ENCODE measurements at regions not wholly inside any gene's neighbourhood (a gene's known extent, or its start where the extent isn't known, plus 50 kb on each side); places are given as distances from the start of the nearest gene placed in this dataset.
"Not testable (repeated sequence)": the region's sequence is repeated elsewhere in the genome, so short reads cannot be mapped to it uniquely, and the experiment has no call there.

DNA sequence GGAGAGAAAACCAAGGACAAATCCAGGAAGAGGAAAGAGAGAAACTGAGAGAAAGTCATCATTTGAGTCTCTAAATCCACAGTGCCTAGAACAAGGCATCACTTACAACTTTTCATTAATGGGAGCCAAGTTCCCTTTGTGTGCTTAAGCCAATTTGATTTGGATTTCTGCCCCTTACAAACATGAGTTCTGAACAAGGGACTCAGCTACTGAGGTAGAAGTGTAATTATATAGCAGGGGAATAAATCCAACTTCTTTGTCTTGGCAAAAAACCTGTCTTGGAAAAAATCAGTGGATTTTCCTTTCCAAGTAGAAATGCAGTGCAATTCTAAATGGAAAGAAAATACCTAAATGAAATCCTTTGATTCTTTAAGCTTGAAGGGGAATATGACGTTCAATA is 307.2 kb upstream of the CNTN3 start:
- Histone ChIP-seq H3K4me2 (no peak overlapping the region), H3K9me3 (replicated peaks in 1 of 11) (no peaks in the 10 kb centered on the region), H3K4me1 (no peaks in the 10 kb centered on the region), H3K4me3 (no peak overlapping the region), H3K27me3 (no peaks in the 10 kb centered on the region), H3K27ac (no peak overlapping the region), H4K20me1 (no peaks in the 10 kb centered on the region), H3K36me3 (no peaks in the 10 kb centered on the region), H3K9ac (no peak overlapping the region)
- no peak for TF ChIP-seq Cebpa-rat (IDR thresholded peaks at IDR 0.05)

DNA sequence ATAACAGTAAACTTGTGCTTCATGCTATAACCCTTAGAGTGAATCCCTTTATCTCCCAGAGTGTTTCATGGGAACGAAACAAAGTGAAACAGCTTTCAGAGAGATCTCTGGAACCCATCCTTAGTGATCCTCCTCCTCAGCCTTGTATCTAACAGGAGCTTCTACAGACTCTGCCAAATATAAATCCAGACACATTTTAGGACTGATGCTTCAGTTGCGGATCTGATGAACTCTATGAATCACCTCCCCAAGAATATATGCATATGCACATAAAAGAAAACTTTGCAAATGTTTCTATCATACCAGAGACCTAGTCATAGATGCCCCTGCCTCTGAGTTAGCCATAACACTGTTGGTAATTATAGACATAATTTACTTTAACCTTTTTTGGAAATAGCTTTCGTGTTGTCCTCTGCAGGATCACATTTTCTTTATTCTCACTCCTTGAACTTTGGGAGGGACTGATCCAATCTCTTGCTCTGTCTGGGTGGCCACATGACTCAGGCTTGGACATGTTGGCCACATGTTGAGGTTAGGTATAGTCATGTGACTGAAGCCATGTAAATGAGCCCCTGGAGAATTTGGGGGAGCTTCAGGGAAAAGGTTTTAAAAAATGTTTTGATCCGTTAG is 306.4 kb upstream of the CNTN3 start:
- Histone ChIP-seq H3K27ac (no peak overlapping the region), H3K9ac (no peak overlapping the region), H3K9me3 (replicated peaks in 1 of 11) (no peaks in the 10 kb centered on the region), H3K4me3 (no peak overlapping the region), H4K20me1 (no peaks in the 10 kb centered on the region), H3K4me2 (no peak overlapping the region), H3K27me3 (no peaks in the 10 kb centered on the region), H3K4me1 (no peaks in the 10 kb centered on the region), H3K36me3 (no peaks in the 10 kb centered on the region)
- TF ChIP-seq Cebpa-rat (IDR thresholded peaks at IDR 0.05), result no peak

DNA sequence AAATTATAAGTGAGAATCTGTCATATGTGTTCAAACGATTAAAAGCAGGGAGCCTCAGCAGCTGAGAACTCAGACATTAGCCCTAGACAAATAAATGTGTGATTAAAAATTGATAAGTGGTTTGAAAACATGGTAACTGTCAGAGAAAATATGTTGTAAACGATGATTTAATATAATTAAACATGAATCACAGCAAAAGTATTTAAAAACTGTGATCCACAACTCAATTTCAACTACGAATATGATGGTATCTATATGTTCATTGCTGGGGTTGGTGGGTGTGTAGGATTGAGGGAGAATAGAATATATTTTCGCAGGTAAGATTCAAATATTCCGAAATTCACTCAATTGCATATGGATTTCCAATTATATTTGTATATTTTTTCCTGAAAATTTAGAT is 302.2 kb upstream of the CNTN3 start:
- Histone ChIP-seq H3K9me3 (replicated peaks in 1 of 11) (no peaks in the 10 kb centered on the region), H4K20me1 (no peaks in the 10 kb centered on the region), H3K27me3 (no peaks in the 10 kb centered on the region), H3K4me1 (no peaks in the 10 kb centered on the region), H3K36me3 (no peaks in the 10 kb centered on the region), H3K27ac (no peak overlapping the region), H3K4me3 (no peak overlapping the region), H3K4me2 (no peak overlapping the region), H3K9ac (no peak overlapping the region)
- no peak for TF ChIP-seq Cebpa-rat (IDR thresholded peaks at IDR 0.05)

DNA sequence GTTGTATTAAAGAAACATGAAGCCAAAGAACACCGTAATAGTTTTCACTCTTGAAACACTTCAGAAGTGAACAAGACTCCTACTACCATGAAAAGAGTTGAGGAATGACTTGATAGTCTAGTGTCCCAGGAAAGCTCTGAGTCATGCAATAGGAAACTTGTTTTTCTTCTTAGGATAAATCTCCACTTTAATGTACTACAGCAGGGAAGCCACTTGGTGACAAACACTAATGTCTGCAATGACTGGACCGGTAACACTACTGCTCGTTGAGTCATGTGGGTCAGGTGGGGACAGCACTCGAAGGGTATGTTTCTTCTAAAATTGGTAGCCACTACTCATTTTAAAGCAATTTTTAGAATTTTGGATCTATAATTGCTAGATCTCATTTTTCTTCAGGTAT is 291.7 kb upstream of the CNTN3 start:
- H3K27ac ChIP-seq, result no peak overlapping the region
- no peaks in the 10 kb centered on the region for H3K4me1 ChIP-seq
- H3K27me3 ChIP-seq, result no peaks in the 10 kb centered on the region
- no peak overlapping the region for H3K4me3 ChIP-seq
- no peak overlapping the region for H3K4me2 ChIP-seq
- H3K36me3 ChIP-seq, result no peaks in the 10 kb centered on the region
- H3K9ac ChIP-seq, result no peak overlapping the region
- H4K20me1 ChIP-seq, result no peaks in the 10 kb centered on the region
- H3K9me3 ChIP-seq (replicated peaks in 1 of 11), result peaks cover 0 to 7% (median 0%) of the 10 kb centered on the region in 11 experiments; a peak in 2 of 22 replicates
- TF ChIP-seq Cebpa-rat (IDR thresholded peaks at IDR 0.05), result no peak

DNA sequence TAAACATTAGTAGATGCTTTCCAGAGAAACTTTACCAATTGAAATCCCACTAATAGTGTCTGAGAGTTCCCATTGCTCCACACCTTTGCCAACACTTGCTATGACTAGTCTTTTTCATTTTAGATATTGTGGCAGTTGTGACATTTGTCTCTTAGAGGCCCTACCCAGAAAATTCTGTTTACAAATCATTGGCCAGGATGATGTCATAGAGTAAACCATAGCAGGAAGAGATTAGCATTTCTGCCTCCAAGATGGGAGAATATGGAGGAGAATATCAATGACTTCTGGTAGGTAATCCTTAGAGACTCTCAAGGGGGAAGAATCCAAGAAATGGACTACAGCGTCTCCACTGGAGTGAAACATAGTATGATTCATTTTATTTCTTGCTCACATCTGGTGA is 291.0 kb upstream of the CNTN3 start:
- Histone ChIP-seq H3K9me3 (replicated peaks in 1 of 11) (peaks cover 0 to 5% (median under 1%) of the 10 kb centered on the region in 11 experiments; a peak in 10 of 22 replicates), H3K4me2 (no peak overlapping the region), H3K27me3 (no peaks in the 10 kb centered on the region), H3K36me3 (no peaks in the 10 kb centered on the region), H3K27ac (no peak overlapping the region), H3K4me3 (no peak overlapping the region), H3K9ac (no peak overlapping the region), H4K20me1 (no peaks in the 10 kb centered on the region), H3K4me1 (no peaks in the 10 kb centered on the region)
- TF ChIP-seq Cebpa-rat (IDR thresholded peaks at IDR 0.05), result no peak

DNA sequence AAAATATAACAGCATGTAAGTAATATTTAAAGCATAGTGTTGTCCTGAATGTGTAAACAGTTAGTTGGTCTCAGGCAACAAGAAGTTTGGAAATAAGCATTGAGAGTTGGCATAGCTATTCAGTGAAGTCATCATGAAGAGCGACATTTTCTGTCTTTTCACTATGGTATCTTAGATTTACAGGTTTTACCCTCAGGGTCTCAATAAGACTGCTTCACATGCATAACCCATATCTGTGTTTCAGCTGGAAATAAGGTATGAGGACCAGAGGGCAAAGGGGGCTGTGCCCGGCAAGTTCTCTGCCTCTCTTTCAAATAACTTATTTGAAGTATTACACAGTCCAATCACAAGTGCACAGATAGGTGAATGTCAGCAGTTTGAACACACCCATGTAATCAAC is 290.2 kb upstream of the CNTN3 start:
- Histone ChIP-seq H3K9ac (no peak overlapping the region), H3K4me2 (no peak overlapping the region), H3K4me1 (no peaks in the 10 kb centered on the region), H3K4me3 (no peak overlapping the region), H3K36me3 (no peaks in the 10 kb centered on the region), H3K9me3 (replicated peaks in 1 of 11) (peaks cover 7 to 13% (median 9%) of the 10 kb centered on the region in 11 experiments; a peak in 20 of 22 replicates), H3K27me3 (no peaks in the 10 kb centered on the region), H4K20me1 (no peaks in the 10 kb centered on the region), H3K27ac (no peak overlapping the region)
- TF ChIP-seq Cebpa-rat (IDR thresholded peaks at IDR 0.05), result no peak

DNA sequence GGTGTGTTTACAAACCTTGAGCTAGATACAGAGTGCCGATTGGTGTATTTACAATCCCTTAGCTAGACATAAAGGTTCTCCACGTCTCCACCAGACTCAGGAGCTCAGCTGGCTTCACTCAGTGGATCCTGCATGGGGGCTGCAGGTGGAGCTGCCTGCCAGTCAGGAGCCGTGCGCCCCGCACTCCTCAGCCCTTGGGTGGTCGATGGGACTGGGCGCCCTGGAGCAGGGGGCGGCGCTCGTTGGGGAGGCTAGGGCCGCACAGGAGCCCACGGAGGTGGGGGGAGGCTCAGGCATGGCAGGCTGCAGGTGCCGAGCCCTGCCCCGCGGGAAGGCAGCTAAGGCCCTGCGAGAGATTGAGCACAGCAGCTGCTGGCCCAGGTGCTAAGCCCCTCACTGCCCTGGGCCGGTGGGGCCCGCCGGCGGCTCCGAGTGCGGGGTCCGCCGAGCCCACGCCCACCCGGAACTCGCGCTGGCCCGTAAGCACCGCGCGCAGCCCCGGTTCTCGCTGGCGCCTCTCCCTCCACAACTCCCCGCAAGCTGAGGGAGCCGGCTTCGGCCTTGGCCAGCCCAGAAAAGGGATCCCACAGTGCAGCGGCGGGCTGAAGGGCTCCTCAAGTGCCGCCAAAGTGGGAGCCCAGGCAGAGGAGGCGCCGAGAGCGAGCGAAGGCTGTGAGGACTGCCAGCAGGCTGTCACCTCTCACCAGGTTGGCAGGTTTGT is 285.5 kb upstream of the CNTN3 start:
- not testable (repeated sequence) for H3K4me1 ChIP-seq, H3K4me3 ChIP-seq, H3K4me2 ChIP-seq, H3K9ac ChIP-seq, H4K20me1 ChIP-seq, H3K27me3 ChIP-seq, H3K36me3 ChIP-seq, H3K27ac ChIP-seq
- H3K9me3 ChIP-seq (replicated peaks in 1 of 11), result peaks cover 7 to 11% (median 8%) of the 10 kb centered on the region in 11 experiments; a peak in 20 of 22 replicates

DNA sequence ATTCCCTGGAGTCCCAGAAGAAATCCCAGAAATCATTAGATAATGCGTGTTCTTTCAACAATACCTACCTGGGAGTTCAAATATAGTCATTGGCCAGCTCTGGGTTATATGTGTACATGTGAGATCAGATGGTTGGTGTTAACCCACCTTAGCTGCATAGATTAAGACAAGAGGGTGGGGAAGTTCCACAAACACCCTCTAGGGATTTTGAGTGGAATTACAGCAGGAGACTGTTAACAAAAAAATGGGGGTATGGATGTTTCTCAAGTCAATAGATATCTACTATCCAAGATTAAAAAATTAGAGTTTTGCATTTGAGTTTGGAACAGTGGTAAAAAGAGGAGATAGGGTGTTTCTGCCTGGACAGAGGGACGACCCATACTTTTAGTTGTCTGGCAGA is 282.5 kb upstream of the CNTN3 start:
- H3K4me1 ChIP-seq, result no peaks in the 10 kb centered on the region
- no peak overlapping the region for H3K4me2 ChIP-seq
- peaks cover 7 to 11% (median 8%) of the 10 kb centered on the region in 11 experiments; a peak in 20 of 22 replicates for H3K9me3 ChIP-seq (replicated peaks in 1 of 11)
- H3K27ac ChIP-seq, result no peak overlapping the region
- H3K9ac ChIP-seq, result no peak overlapping the region
- TF ChIP-seq Cebpa-rat (IDR thresholded peaks at IDR 0.05), result no peak
- no peak overlapping the region for H3K4me3 ChIP-seq
- no peaks in the 10 kb centered on the region for H3K36me3 ChIP-seq
- H4K20me1 ChIP-seq, result no peaks in the 10 kb centered on the region
- H3K27me3 ChIP-seq, result no peaks in the 10 kb centered on the region

DNA sequence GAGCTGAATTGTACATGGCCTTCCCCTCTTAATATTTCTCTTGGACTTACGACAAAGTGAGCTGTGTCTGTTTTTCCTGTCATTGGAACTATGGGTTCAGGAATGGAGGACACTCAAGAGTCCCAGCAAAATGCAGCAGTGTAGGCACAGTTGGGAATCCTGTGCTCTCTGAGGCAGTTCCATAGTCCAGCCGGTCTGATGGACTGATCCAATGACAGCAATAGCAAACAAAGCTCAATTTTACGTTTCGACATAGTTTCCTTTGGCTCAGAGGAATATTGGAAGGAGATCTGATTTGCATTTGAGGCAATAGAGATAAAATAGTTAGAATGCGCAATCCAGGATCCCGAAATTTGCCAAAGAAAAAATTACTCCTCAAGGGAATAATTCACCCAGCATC is 276.9 kb upstream of the CNTN3 start:
- Histone ChIP-seq H4K20me1 (no peaks in the 10 kb centered on the region), H3K27me3 (no peaks in the 10 kb centered on the region), H3K4me2 (no peak overlapping the region), H3K9me3 (replicated peaks in 1 of 11) (no peaks in the 10 kb centered on the region; a peak in 2 of 22 replicates), H3K4me1 (no peaks in the 10 kb centered on the region), H3K4me3 (no peak overlapping the region), H3K9ac (no peak overlapping the region), H3K27ac (no peak overlapping the region), H3K36me3 (no peaks in the 10 kb centered on the region)
- no peak for TF ChIP-seq Cebpa-rat (IDR thresholded peaks at IDR 0.05)

DNA sequence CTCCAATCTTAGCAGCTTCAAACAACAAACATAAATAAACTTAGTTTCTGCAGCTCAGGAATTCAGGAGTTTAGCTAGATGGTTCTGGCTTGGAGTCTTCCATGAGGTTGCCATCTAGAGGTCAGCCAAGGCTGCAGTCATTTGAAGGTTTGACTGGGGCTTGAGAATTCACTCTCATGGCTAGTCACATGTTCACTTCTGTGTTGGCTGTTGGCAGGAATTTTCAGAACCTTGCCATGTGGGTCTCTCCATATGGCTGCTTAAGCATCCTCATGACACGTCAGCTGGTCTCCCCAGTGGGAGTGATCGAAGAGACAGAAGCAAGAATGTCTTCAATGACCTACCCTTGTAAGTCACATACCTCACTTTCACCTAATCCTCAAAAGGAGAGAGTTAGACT is 269.2 kb upstream of the CNTN3 start:
- H3K27me3 ChIP-seq, result no peaks in the 10 kb centered on the region
- H3K4me2 ChIP-seq, result no peak overlapping the region
- H4K20me1 ChIP-seq, result no peaks in the 10 kb centered on the region
- no peaks in the 10 kb centered on the region for H3K36me3 ChIP-seq
- no peak for TF ChIP-seq Cebpa-rat (IDR thresholded peaks at IDR 0.05)
- H3K27ac ChIP-seq, result no peak overlapping the region
- H3K9me3 ChIP-seq (replicated peaks in 1 of 11), result no peaks in the 10 kb centered on the region; a peak in 1 of 22 replicates
- no peak overlapping the region for H3K9ac ChIP-seq
- H3K4me1 ChIP-seq, result no peaks in the 10 kb centered on the region
- no peak overlapping the region for H3K4me3 ChIP-seq

All from BLaER1 treated with 17β-estradiol and CSF1 and Interleukin-3, amounts not matched to agents 10 nM and 100 nM (cell line).